Stimulated activated naive CD8-positive, alpha-beta T cell treated with anti-CD3 and anti-CD28 coated beads, Interleukin-15, amount 100 ng/mL, for 72 hours (primary cell): ENCODE measurements at regions not wholly inside any gene's neighbourhood (a gene's known extent, or its start where the extent isn't known, plus 50 kb on each side); places are given as distances from the start of the nearest gene placed in this dataset.

Source experiments
- ATAC-seq: fragments of 150-1000 bp; cut with Tn5 transposase; 2 replicates; pipeline ENCODE4 v1.10.0; 2021; ENCODE audit warnings: mild to moderate bottlenecking, moderate library complexity
- DNase-seq, 2 donors: peaks; one replicate each; pipeline ENCODE4 v3.0.0; 2021 to 2022
- H3K27ac Mint-ChIP-seq, 2 donors: one replicate each; pipeline ENCODE4 v1.8.0; 2022; ENCODE audit warnings: mild to moderate bottlenecking in 2 of 2, mixed read lengths in 2 of 2, moderate library complexity in 2 of 2
- H3K27me3 Mint-ChIP-seq: one replicate; pipeline ENCODE4 v1.8.0; 2022; ENCODE audit warnings: mixed read lengths
- H3K4me1 Mint-ChIP-seq: one replicate; pipeline ENCODE4 v1.8.0; 2022; ENCODE audit warnings: mild to moderate bottlenecking, mixed read lengths
- H3K4me3 Mint-ChIP-seq, 2 donors: one replicate each; pipeline ENCODE4 v1.8.0; 2022; ENCODE audit warnings: mild to moderate bottlenecking in 2 of 2, mixed read lengths in 2 of 2, moderate library complexity in 1 of 2
- H3K9me3 Mint-ChIP-seq, 2 donors: one replicate each; pipeline ENCODE4 v1.8.0; 2022; ENCODE audit warnings: mixed read lengths in 2 of 2

- Mint-ChIP-seq H3K27ac (no peak overlapping the region), H3K9me3 (no peaks in the 10 kb centered on the region), H3K27me3 (peaks cover 19% of the 10 kb centered on the region), H3K4me1 (no peaks in the 10 kb centered on the region), H3K4me3 (no peak overlapping the region)
- DNase-seq: no peak
- no peak for ATAC-seq
Observed at GRCh38 chr5:124576848-124577409, 169.5 kb downstream of the ZNF608 start.

GRCh38 chr5:124575725-124576124 lies 170.7 kb downstream of the ZNF608 start:
- H3K9me3 Mint-ChIP-seq: no peaks in the 10 kb centered on the region
- no peaks in the 10 kb centered on the region for H3K4me1 Mint-ChIP-seq
- H3K27ac Mint-ChIP-seq: no peak overlapping the region
- ATAC-seq: no peak
- peaks cover 19% of the 10 kb centered on the region for H3K27me3 Mint-ChIP-seq
- no peak for DNase-seq
- H3K4me3 Mint-ChIP-seq: no peak overlapping the region

GRCh38 chr5:124574521-124575436 lies 171.7 kb downstream of the ZNF608 start:
- no peak for ATAC-seq
- Mint-ChIP-seq H3K27ac (no peak overlapping the region), H3K27me3 (peaks cover 19% of the 10 kb centered on the region), H3K4me3 (no peak overlapping the region), H3K9me3 (no peaks in the 10 kb centered on the region), H3K4me1 (no peaks in the 10 kb centered on the region)
- DNase-seq: no peak

DNA sequence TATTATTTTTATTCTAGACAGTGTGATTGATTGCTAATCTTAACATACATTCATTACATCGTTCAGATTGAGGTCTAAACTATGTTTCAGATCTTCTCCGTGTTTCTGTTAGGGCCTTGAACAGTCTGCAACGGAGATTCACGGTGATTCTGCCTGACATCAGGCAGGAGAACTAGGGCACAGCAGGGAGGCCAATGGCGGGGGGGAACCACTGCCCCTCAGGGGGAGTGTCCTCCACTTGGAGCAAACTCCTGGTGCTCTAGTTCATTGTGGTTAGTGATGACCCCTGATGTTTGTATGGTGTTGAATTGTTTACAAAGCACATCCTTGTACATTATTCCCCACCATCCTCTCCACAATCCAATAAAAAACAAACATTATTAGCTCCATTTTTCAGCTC lies 173.5 kb downstream of the ZNF608 start:
- no peak for DNase-seq
- no peaks in the 10 kb centered on the region for H3K9me3 Mint-ChIP-seq
- ATAC-seq: no peak
- H3K27me3 Mint-ChIP-seq: peaks cover 19% of the 10 kb centered on the region
- no peak overlapping the region for H3K4me3 Mint-ChIP-seq
- H3K27ac Mint-ChIP-seq: no peak overlapping the region
- H3K4me1 Mint-ChIP-seq: no peaks in the 10 kb centered on the region

- no peaks in the 10 kb centered on the region for H3K9me3 Mint-ChIP-seq
- peaks cover 11% of the 10 kb centered on the region for H3K27me3 Mint-ChIP-seq
- ATAC-seq (no peak), DNase-seq (no peak)
- no peak overlapping the region for H3K4me3 Mint-ChIP-seq
- H3K4me1 Mint-ChIP-seq: no peaks in the 10 kb centered on the region
- H3K27ac Mint-ChIP-seq: no peak overlapping the region
Observed at GRCh38 chr5:124570285-124571035, 176.0 kb downstream of the ZNF608 start.

DNA sequence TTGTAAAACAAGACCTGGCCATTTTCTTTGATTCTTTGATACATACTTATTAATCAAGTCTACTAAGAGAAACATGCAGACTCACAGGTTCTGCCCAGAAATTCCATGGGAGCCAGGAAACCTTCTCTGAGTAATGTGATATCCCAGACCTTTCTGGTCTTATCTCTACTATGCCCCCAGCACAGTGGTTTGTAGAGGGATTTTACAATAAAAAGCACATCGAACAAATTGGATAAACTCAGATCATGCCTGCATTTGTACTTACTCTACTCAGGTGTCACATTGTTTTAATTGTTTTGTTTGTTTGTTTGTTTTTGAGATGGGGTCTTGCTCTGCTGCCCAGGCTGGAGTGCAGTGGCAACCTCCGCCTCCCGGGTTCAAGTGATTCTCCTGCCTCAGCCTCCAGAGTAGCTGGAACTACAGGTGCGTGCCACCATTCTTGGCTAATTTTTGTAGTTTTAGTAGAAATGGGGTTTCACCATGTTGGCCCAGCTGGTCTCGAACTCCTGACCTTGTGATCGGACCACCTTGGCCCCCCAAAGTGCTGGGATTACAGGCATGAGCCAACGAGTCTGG lies 179.5 kb downstream of the ZNF608 start:
- no peaks in the 10 kb centered on the region for H3K4me1 Mint-ChIP-seq
- ATAC-seq: no peak
- DNase-seq: no peak
- H3K27ac Mint-ChIP-seq: no peak overlapping the region
- H3K4me3 Mint-ChIP-seq: no peak overlapping the region
- H3K9me3 Mint-ChIP-seq: peaks cover 0 to 4% of the 10 kb centered on the region in 2 donors
- H3K27me3 Mint-ChIP-seq: no peaks in the 10 kb centered on the region

DNA sequence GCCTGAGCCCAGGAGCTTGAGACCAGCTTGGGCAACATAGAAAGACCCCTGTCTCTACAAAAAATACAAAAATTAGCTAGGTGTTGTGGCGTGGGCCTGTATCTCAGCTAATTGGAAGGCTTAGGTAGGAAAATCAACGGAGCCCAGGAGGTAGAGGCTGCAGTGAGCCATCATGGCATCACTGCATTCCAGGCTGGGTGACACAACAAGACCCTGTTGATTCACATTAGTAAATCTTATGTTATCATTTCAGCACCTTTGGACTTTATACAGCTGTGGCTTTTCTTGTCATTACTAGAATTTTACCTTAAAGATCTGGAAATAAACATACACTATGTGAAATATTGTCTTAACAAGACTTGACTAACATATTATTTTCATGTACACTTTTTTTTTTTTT lies 185.0 kb downstream of the ZNF608 start:
- ATAC-seq (no peak), DNase-seq (no peak)
- Mint-ChIP-seq H3K27me3 (no peaks in the 10 kb centered on the region), H3K4me1 (no peaks in the 10 kb centered on the region), H3K4me3 (no peak overlapping the region), H3K9me3 (peaks cover 4 to 6% of the 10 kb centered on the region in 2 donors), H3K27ac (no peak overlapping the region)

DNA sequence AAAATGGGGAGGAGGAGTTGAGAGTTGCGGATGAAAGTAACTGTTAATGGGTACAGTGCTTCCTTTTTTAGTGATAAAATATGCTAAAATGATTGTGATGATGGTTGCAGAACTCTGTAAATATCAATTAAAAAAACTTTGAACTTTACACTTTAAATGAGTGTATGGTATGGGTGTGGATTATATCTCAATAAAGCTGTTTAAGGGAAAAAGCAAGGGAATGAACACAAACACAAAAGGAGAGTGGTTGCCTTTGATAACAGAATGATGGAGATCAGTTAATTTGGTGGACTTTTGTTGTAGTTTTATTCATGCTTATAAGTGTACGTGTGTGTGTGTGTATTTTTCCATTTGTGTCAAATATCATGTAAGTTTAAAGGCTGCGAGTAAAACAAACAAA lies 186.1 kb downstream of the ZNF608 start:
- DNase-seq (no peak), ATAC-seq (no peak)
- Mint-ChIP-seq H3K27me3 (no peaks in the 10 kb centered on the region), H3K27ac (no peak overlapping the region), H3K4me1 (no peaks in the 10 kb centered on the region), H3K9me3 (peaks cover 4 to 10% of the 10 kb centered on the region in 2 donors), H3K4me3 (no peak overlapping the region)

DNA sequence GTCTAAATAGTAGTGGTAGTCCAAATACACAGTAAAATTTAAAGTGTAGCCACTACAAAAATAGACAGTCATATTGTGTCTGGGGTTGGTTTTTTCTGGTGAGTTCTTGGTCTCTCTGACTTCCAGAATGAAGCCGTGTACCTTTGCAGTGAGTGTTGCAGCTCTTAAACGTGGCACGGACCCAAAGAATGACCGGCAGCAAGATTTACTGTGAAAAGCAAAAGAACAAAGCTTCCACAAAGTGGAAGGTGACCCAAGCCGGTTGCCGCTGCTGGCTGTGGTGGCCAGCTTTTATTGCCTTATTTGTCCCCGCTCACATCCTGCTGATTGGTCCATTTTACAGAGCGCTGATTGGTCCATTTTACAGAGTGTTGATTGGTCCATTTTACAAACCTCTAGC lies 188.7 kb downstream of the ZNF608 start:
- no peak overlapping the region for H3K4me3 Mint-ChIP-seq
- H3K4me1 Mint-ChIP-seq: no peaks in the 10 kb centered on the region
- no peaks in the 10 kb centered on the region for H3K27me3 Mint-ChIP-seq
- no peak for DNase-seq
- no peak overlapping the region for H3K27ac Mint-ChIP-seq
- peaks cover 0 to 10% of the 10 kb centered on the region in 2 donors for H3K9me3 Mint-ChIP-seq
- ATAC-seq: no peak

DNA sequence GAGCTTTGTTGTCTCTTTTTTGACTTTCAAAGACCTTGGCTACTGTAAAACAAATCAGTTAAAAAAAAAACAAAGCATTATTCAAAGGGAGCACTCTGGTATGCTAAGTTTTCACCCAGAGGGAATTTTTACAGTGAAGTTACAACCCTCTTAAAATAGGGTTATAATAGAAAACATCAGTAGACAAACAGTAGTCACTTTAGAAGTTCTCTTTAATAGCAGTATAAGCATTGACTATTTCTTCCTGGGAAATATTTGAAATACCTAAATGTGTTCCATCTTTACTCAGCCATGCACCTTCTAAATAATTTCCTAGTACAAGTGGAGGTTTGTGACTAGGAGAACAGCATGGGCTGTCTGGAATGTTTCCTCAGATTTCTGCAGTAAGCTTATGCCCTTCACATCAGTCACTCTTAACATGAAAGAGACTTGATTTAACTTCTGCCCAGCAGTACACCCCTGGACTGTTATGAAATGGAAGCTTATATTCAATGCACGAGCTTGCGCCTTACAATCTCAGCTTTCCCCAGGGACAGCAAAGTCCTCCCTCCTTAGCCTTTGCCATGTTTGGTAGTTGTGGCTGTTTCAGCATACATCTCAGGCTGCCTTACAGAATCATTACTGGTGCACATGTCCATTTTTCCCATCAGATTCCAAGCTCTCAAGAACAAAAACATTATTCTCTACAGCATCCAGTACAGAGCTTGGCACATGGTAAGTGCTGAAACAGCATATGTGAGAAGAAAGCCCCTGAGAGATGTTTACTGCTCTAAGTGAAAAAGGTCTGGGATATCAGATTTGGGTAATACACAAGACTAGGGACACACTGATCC lies 191.5 kb downstream of the ZNF608 start:
- no peaks in the 10 kb centered on the region for H3K4me1 Mint-ChIP-seq
- no peaks in the 10 kb centered on the region for H3K27me3 Mint-ChIP-seq
- ATAC-seq: no peak
- H3K27ac Mint-ChIP-seq: no peak overlapping the region
- no peak for DNase-seq
- H3K9me3 Mint-ChIP-seq: peaks cover 0 to 10% of the 10 kb centered on the region in 2 donors
- no peak overlapping the region for H3K4me3 Mint-ChIP-seq

GRCh38 chr5:124553911-124554310 lies 192.5 kb downstream of the ZNF608 start:
- H3K4me1 Mint-ChIP-seq: no peaks in the 10 kb centered on the region
- H3K4me3 Mint-ChIP-seq: no peak overlapping the region
- no peak overlapping the region for H3K27ac Mint-ChIP-seq
- peaks cover 0 to 10% of the 10 kb centered on the region in 2 donors for H3K9me3 Mint-ChIP-seq
- H3K27me3 Mint-ChIP-seq: no peaks in the 10 kb centered on the region
- ATAC-seq: no peak
- no peak for DNase-seq

- no peak for ATAC-seq
- H3K4me1 Mint-ChIP-seq: no peaks in the 10 kb centered on the region
- no peaks in the 10 kb centered on the region for H3K27me3 Mint-ChIP-seq
- no peak overlapping the region for H3K27ac Mint-ChIP-seq
- no peak for DNase-seq
- no peak overlapping the region for H3K4me3 Mint-ChIP-seq
- peaks cover 0 to 10% of the 10 kb centered on the region in 2 donors for H3K9me3 Mint-ChIP-seq
Observed at GRCh38 chr5:124552526-124552925, 193.9 kb downstream of the ZNF608 start.

- Mint-ChIP-seq H3K27ac (no peak overlapping the region), H3K9me3 (peaks cover 0 to 9% of the 10 kb centered on the region in 2 donors), H3K27me3 (no peaks in the 10 kb centered on the region), H3K4me3 (no peak overlapping the region), H3K4me1 (no peaks in the 10 kb centered on the region)
- no peak for ATAC-seq
- DNase-seq: no peak
Observed at GRCh38 chr5:124551939-124552279, 194.5 kb downstream of the ZNF608 start.

GRCh38 chr5:124550731-124551130 lies 195.7 kb downstream of the ZNF608 start:
- H3K9me3 Mint-ChIP-seq: no peaks in the 10 kb centered on the region
- H3K27me3 Mint-ChIP-seq: no peaks in the 10 kb centered on the region
- no peak overlapping the region for H3K27ac Mint-ChIP-seq
- no peak for ATAC-seq
- DNase-seq: no peak
- no peaks in the 10 kb centered on the region for H3K4me1 Mint-ChIP-seq
- H3K4me3 Mint-ChIP-seq: no peak overlapping the region

DNA sequence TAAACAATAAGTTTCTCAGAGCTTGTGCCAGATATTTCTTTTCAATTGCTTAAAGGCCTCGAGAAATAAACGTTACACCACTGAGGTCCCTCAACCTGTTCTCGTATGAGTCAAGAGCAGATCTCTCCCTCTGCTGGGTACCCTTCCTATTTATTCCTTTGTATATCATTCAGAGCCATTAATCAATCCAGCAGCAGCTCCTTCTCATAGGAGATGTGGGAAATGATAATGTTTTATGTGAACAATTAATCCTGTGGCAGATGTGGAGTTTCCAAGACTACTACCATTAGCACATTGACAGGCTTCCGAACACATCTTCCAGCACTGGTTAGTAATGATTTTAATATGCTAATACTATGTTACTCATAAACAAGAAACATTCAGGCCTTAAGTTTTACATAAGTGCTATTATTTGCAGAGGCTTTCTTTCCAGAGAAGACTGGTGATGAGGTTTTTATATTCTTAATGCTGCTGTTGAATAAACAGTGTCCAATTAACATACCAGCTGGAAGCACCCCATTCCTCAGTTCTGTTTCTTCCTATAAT lies 196.5 kb downstream of the ZNF608 start:
- Mint-ChIP-seq H3K4me3 (no peak overlapping the region), H3K9me3 (no peaks in the 10 kb centered on the region), H3K27me3 (no peaks in the 10 kb centered on the region), H3K4me1 (no peaks in the 10 kb centered on the region), H3K27ac (no peak overlapping the region)
- ATAC-seq (no peak), DNase-seq (no peak)
